GM23338 (cell line): ENCODE measurements at regions not wholly inside any gene's neighbourhood (a gene's known extent, or its start where the extent isn't known, plus 50 kb on each side); places are given as distances from the start of the nearest gene placed in this dataset.
"Not testable (repeated sequence)": the region's sequence is repeated elsewhere in the genome, so short reads cannot be mapped to it uniquely, and the experiment has no call there.

Experiments
- CTCF ChIP-seq, 2 experiments: fragments of 200-600 bp in 1 of 2; sonication (generic) in 1 of 2; conservative IDR thresholded peaks; 2 replicates each; pipeline versions ENCODE4 v1.5.1 to v1.6.1; 2016 to 2017; ENCODE audit warnings: antibody characterized with exemption in 2 of 2, low read depth in 2 of 2, mild to moderate bottlenecking in 2 of 2, moderate library complexity in 1 of 2
- EZH2 ChIP-seq: fragments of 200-600 bp; sonication (generic); IDR thresholded peaks from one replicate; pipeline ENCODE4 v1.8.0; 2017; ENCODE audit warnings: antibody characterized with exemption, mild to moderate bottlenecking, low read depth; ENCODE audit not compliant: unreplicated experiment
- JUNB ChIP-seq: IDR thresholded peaks from one replicate; pipeline ENCODE4 v1.6.1; 2016; ENCODE audit warnings: antibody characterized with exemption; ENCODE audit not compliant: unreplicated experiment
- POLR2AphosphoS5 ChIP-seq: IDR thresholded peaks from 2 replicates; pipeline ENCODE4 v1.6.1; 2016; ENCODE audit warnings: antibody characterized with exemption, low read depth
- STAT1 ChIP-seq: IDR thresholded peaks from one replicate; pipeline ENCODE4 v1.6.1; 2016; ENCODE audit warnings: antibody characterized with exemption; ENCODE audit not compliant: unreplicated experiment
- TF ChIP-seq, protein P1 (sequence below): IDR thresholded peaks from 2 replicates; pipeline ENCODE4 v1.6.1; 2016; ENCODE audit warnings: antibody characterized with exemption

GRCh38 chr2:4814137-4814536 lies 878.0 kb upstream of the SOX11 start:
- not testable (repeated sequence) for TF ChIP-seq CTCF (conservative IDR thresholded peaks at IDR 0.05; ENCODE audit: low read depth in 2 of 2); EZH2; POLR2AphosphoS5; JUNB; STAT1
- TF ChIP-seq, protein P1, sequence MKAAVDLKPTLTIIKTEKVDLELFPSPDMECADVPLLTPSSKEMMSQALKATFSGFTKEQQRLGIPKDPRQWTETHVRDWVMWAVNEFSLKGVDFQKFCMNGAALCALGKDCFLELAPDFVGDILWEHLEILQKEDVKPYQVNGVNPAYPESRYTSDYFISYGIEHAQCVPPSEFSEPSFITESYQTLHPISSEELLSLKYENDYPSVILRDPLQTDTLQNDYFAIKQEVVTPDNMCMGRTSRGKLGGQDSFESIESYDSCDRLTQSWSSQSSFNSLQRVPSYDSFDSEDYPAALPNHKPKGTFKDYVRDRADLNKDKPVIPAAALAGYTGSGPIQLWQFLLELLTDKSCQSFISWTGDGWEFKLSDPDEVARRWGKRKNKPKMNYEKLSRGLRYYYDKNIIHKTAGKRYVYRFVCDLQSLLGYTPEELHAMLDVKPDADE, result not testable (repeated sequence)
